GM21717 (cell line): ENCODE measurements at regions not wholly inside any gene's neighbourhood (a gene's known extent, or its start where the extent isn't known, plus 50 kb on each side); places are given as distances from the start of the nearest gene placed in this dataset.
"Not testable (repeated sequence)": the region's sequence is repeated elsewhere in the genome, so short reads cannot be mapped to it uniquely, and the experiment has no call there.

Experiments used
- ATAC-seq: cut with Tn5 transposase; IDR thresholded peaks from one replicate; pipeline ENCODE4 v1.9.1; 2021; ENCODE audit warnings: mild to moderate bottlenecking, moderate library complexity; ENCODE audit not compliant: unreplicated experiment

DNA sequence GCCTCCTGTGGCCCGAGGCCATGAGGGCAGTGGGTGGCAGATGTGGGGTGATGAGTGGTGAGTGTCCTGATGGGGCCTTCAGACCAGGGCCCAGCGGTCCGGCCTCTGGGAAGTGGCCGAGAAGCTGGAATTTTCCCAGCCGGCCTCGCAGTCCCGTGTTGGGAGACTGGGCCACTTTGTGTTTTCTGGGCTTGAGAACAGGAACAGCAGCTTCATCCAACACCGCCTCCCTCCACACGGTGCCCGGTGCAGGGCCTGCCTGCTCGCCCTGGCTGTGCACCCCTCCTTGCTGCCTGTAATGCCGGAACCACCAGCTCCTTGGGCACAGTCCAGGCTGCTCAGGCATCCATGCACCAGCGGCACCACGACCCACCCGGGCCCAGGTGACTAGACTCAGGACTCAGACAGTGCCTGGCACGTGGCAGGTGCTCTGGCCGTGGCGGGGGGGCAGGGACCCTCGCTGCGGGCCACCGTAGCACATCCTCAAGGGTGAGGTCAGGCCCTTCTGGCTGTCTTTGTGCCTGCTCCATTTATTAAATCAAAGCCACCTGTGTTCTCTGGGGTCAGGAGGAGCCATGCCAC, 194.7 kb downstream of the BANP start:
- ATAC-seq: not testable (repeated sequence)

DNA sequence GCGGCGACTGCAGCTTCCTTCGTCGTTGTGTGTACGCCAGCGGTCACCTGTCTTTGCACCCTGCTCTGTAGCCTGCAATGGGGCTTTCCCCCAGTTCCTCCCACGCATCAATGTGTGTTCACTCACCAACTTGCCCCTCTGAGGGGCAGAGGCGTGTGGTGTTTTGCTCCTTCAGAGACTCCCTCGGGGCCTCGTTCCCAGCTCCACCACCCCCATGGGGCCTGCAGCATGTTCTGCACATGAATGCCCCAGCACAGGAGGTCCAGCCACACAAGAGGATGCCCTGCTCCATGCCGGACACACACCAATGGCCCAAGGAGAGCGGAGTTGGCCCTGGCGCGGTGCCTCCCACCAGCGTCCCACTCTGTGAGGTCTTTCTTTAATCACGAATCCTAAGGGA, 196.8 kb downstream of the BANP start:
- ATAC-seq: not testable (repeated sequence)

GRCh38 chr16:88148682-88149081, 197.4 kb downstream of the BANP start:
- ATAC-seq: not testable (repeated sequence)

GRCh38 chr16:88149158-88149603, 197.9 kb downstream of the BANP start:
- not testable (repeated sequence) for ATAC-seq

GRCh38 chr16:88149663-88150062, 198.4 kb downstream of the BANP start:
- ATAC-seq: not testable (repeated sequence)

DNA sequence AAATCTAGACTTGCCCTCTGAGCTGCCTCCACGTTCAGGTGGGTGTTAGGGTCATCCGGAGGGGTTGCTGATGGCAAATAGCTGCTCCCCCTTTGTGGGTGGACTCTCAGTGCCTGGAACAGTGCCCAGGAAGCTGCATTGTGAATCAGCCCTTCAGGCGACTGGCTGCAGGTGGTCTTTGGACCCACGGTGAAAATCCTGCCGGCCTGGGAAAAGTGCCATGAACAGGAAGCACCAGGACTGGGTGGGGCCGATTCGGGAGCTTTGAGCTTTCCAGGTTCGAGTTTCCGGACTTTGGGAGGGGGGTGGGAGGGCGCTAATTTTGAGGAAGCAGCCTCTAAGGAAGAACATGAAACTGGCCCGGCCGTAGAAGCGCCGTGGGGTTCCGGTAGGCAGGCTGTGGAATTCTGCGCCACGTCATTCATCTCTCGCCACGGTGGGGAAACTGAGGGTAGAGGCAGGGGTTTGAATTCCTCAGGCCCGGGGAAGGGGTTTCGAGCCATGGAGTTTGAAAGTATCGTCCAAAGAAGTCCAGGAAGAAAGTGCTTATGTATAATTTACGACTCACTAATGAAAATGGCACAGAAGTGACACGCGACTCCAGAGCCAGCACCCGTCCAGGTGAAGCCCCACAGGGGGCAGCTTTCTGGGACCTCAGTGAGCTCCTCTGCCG, 199.4 kb downstream of the BANP start:
- ATAC-seq: not testable (repeated sequence)

DNA sequence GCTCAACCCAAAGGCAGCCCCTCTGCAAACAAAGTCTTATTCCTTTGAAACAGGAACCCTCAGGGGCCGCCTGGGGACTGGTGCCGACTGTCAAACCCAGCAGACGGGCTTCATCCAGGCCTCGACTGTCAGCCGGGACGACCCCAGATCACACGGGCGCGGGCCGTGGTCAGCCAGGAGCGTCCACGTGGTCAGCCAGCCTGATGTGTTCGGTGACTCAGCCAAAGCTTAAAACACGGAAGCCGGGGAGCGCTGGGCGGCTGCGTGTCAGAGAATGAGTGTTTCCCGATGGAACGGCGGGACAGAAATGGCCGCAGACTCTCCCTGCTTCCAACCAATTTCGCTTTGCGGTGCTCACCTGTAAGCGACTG, 199.9 kb downstream of the BANP start:
- not testable (repeated sequence) for ATAC-seq

DNA sequence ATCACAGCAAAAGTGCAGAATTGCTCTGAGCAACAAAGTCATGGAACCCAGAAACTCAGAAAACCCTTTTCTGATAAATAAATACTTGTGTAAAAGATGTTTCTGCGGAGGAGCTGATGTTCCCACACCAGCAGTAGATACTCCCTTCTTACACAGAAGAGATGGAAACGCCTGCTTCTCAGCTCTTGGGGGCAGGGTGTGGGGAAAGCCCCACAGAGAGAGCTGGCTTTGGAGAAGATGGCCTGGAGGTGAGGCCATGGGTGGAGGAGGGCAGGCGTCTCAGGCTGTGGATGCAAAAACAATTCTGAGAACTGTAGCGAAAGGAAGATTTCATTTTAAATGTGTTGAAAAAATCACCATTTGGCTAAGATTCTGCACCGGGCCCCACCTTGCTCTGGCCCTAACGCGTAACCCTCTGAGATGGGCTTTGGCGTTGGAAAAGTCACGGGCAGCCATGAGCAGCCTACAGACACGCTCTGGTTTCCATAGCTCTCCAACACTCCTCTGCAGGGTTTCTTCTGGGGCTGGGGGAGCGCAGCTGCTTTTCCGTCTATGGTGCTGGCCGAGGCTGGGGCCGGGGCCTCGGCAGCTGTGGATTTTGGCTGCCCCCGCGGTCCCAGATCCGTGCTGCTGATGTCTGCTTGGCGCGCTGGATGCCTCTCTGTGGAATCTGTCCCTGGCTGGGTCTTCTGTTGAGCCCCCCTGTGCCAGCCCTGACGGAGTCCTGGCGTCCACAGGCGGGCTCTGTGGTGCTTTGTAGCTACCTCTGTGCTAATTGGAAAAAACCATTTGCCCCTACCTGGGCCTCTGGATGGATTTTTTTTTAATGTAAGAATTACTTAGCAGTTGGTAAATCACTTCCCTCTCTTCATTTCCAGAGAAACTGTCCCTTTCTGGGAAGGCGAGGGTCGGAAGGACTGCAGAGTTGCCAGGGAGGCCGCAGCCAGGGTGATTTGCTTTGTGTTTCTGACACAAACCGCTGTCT, 200.9 kb downstream of the BANP start:
- not testable (repeated sequence) for ATAC-seq

- ATAC-seq: not testable (repeated sequence)
Observed at GRCh38 chr16:88152879-88153278, 201.6 kb downstream of the BANP start.

- not testable (repeated sequence) for ATAC-seq
Observed at GRCh38 chr16:88153516-88153915, 202.3 kb downstream of the BANP start.

- not testable (repeated sequence) for ATAC-seq
Observed at GRCh38 chr16:88154886-88155285, 203.7 kb downstream of the BANP start.

GRCh38 chr16:88155681-88156080, 204.4 kb downstream of the BANP start:
- ATAC-seq: not testable (repeated sequence)

DNA sequence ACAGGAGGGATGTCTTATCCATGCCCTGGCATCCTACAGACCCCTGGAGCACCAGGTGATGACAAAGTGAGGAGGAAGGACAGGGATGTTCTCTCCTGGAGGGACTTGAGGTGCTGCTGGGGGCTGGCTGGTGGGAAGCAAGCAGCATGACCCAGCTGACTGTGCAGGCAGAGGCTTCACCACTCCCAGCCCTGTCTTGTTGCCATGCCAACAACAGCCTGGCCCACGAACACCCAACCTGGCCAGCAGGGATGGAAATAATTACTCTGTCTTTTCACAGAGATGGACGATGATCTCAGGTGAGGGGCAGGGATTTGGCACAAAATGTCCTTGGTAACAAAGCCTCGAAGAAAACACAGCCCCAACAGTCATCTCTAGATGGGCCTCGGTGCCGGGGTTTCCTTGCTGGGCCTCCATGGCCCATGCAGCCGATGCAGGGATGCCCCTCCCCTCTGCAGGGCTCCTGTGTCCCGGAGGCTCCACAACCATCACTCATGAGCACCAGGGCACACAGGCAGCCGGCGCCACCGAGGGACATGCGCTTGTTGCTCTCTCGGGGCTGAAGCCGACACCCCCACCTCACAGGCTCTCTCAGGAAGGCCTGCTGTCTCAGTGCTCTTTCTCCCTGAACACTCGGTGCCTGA, 205.5 kb downstream of the BANP start:
- not testable (repeated sequence) for ATAC-seq

DNA sequence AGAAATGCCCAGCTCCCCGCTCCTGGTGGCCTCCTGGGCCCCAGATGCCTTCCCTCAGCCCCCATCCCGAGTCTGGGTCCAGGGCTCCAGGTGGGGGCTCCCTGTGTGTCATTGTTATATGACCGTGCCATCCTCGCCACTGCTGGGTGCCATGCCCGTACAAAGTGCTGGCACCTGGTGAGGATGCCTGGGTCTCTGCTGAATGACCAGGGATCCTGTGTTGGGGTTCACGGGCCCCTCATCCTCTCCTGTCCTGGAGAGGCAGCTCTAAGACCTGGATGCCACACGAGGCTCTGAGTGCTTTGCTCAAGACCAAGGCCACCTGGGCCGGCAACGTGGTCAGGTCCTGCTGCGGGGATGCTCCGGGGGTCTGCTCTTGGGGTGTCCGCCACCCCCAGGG, 206.5 kb downstream of the BANP start:
- not testable (repeated sequence) for ATAC-seq

DNA sequence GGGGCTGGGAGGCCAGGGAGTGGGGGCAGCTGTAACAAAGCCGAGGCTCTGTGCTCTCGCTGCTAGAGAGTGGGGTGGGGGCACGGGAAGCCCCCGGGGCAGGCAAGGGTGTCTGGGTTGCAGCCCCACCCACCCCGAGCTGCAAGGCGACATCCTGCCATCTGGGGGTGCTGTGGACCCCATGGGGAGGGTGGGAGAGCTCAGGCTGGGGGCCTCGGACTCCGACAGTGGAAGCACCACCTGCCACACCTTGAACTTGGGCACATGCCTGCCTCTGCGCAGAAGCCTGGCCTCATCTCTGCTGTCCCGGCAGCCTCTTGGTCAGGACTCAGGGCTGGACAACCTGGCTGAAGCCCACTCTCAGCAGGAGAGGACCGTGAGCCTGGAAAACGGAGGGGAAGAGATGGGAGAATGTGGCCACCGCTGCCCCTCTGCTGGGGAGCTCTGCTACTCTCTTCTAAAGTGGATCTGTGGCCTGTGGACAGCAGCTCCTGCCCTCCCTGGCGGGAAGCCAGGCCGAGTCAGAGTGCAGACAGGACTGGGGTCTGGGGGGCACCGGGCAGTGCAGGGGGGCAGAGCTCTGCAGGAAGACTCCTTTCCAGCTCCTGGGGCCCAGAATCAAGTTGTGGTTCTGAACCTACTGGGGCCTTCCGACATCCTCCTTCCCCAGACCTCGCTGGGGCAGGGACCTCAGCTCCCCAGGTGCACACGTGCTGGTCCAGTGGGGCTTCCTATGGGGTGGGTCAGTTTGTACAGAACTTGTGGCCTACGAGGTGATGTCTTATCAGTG, 207.2 kb downstream of the BANP start:
- not testable (repeated sequence) for ATAC-seq

DNA sequence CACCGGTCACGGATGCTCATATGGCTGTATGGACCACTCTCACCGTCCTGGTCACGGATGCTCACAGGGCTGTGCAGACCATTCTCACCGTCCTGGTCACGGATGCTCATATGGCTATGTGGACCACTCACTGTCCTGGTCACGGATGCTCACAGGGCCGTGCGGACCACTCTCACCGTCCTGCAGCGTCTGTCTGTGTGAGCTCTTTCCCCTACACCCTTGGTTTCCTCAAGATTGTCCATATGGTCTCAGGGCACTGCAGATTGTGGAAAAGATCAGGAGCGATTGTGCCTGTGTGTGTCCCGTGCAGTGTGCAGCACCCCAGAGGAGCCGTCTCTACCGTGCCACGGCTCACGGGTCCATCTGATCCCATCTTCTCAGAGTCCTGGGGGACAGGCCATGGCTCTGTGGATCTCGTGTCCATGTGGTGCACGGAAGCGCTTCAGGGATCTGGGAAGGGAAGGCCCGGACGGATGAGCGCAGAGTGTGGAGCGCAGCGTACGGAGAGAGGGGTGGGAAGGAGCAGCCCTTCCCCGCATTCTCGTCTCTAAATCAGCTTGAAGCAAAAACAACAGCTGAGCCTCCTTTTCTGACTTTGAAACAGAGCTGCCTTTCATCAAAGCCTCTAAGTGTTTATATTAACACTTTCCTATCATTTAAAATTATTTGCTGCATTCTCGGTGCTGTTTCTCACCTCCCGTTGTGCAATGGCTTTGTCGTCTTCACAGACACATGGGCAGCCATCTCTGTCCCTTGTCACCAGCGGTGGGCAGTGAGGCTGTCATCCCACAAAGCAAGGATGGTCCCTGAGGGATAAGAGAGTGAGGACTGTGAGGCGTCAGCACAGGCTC, 208.0 kb downstream of the BANP start:
- ATAC-seq: not testable (repeated sequence)

GRCh38 chr16:88159897-88160335, 208.7 kb downstream of the BANP start:
- ATAC-seq: not testable (repeated sequence)

GRCh38 chr16:88161191-88161590, 210.0 kb downstream of the BANP start:
- ATAC-seq: not testable (repeated sequence)
